AG08395 (cell line): ENCODE measurements at regions not wholly inside any gene's neighbourhood (a gene's known extent, or its start where the extent isn't known, plus 50 kb on each side); places are given as distances from the start of the nearest gene placed in this dataset.
A peak's percentile ranks its signal among the peaks of the same experiment; 100 is the strongest.
"Not testable (repeated sequence)": the region's sequence is repeated elsewhere in the genome, so short reads cannot be mapped to it uniquely, and the experiment has no call there.

Experiments
- DNase-seq: peaks from one replicate; pipeline ENCODE4 v3.0.0; 2012; ENCODE audit warnings: mixed read lengths, low spot score

DNA sequence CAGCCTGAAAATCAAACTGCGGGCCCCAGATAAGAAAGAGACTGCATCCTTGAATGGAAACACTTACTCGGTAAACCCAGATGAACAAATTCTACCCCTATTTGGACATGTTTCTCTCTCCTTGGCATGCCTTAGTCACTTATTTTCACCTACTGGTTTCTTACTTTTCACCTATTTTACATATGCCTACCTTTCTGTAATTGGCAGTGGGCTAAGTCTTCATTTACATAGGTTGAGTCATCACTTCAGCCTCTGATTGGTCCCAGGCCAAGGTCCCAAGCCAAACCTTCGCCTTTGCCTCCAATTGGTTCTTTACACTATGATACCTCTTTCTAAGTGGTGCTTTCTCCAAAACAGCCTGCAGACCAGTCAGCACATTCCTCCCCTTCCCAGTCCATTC, 111.3 kb downstream of the DYRK2 start:
- DNase-seq: no peak

DNA sequence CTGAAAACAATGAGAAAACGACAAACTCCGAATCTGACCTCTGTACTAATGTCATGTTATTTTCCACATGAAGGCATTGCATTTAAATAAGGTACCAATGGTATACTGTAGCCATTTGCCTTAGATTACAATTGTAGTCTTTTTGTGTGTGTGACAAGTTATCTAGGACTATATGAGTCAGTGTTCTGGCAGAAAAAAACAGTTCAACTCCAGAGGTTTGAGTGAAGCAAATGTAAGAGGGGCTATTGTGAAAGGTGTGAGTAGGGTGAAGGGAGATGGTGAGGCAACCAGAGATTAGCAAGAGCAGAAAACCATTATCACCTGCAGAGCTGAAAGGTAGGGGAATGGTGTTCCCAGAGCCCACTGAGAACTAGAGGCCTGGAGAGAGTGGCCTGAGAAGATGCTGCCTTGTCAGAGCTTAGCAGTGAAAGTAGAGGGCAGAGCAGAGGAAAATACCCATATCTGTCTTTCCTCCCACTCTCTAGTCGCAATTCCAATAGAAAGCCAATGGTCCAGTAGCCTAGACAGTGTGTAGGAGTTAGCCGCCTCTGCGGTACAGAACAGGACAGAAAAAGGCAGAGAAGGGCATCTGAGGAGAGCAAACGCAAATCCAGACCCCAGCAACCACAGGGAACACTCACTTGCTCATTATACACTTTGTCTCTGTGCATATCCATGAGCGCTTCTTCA, 112.2 kb downstream of the DYRK2 start:
- DNase-seq: no peak

DNA sequence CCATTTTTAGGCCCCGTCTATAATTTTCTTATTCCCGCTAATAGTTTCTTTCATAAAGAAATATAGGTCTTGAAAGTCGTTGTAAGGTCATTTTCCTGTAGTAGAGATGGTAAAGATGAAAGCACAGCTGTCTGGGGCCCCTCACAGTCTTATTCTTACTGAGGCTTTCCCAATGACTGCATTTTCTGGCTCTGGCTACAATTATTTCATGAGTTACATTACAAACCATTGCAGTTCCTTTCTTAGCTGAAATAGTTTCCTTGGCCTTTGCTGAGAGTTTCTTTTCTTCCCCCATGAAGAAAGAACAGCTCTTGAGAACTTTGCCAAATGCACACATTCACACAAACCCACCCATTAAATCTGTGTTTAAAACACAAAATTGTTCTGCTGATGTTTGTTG, 113.0 kb downstream of the DYRK2 start:
- DNase-seq: no peak

DNA sequence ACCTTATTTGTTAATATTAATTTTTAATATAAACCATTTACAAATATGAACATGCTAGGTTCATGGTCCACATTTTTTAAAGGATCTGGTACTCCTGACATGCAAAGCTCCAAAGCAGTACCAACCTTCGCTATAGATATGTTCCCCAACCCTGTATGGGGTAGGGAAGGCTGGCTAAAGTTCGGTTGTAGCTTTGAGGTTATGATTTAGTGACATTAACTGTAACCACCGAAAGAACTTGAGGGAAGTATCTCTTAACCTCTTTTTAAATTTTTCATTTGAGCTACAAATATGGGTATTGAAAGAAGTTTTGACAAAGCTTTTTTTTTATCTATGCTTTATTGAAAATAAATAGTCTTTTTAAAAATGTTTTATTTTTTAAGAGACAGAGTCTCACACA, 115.5 kb downstream of the DYRK2 start:
- DNase-seq: no peak

DNA sequence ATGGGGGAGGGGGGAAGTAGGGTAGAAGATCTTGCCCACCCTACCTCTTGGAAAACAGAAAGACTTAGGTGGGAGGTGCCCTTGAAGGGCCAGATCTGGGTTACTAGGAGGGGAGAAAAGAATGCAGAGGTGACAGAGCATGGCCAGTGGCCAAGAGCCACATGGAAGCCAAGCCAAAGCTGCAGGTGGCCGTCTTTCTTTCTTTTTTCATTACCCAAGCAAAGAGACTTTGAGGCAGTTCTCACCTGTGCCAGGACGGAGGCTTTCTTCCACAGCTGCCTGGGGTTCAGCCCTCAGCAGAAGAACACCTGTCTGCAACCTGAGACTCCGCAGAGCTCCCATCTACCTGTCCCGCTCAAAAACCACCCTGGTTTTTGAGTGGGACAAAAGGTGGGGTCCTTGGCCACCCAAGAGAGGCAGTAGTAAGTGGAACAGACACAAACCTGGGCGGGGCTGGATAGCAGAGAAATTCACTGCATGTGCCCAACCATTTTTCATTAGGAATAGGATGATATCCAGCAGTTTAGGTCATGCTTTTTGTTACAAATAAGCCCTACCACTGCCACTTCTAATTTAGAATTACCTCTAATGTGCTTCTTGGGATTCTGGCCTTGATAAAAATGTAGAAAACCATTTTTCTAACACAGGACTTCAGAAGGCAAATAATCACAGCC, 116.5 kb downstream of the DYRK2 start:
- DNase-seq: no peak

DNA sequence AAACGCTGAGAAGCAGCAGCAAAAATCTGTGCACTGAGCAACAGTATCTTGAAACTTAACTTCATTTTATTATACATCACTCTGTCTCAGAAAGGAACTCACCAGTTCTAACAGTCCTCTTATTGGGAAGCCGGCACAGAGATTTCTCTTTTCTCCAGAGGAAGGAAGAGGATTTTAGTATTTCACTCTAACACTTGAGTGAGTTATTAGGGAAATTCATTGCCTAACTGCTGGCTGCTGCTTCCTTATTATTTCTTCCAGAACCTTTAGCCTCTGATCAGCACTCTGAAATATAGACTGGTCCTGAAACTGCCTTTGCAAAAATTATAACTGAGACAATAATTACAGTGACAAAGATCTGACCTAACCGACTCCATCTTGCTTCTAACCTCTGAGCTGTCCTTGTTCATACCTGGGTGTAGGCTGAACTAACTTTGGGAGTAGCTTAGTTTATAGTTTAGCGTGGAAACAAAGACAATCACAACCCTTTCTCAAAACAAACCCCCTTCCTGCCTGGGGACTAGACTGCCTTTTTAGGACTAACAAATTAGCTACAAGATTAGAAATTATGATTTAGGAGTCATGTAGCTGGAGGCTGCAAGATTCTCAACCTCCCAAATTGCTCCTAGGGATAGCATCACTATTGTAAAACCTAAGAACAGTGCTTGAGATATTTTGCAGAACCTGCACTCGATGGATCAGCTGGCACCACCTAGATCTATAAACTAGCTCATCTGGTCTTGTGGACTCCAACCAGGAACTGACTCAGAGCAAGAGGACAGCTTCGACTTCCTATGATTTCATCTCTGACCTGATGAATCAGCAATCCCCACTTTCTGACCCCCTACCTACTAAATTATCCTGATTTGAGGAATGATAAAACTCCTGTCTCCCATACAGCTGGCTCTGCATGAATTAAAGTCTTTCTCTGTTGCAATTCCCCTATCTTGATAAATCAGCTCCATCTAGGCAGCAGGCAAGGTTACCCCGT, 117.5 kb downstream of the DYRK2 start:
- peak; percentile 38 for DNase-seq

DNA sequence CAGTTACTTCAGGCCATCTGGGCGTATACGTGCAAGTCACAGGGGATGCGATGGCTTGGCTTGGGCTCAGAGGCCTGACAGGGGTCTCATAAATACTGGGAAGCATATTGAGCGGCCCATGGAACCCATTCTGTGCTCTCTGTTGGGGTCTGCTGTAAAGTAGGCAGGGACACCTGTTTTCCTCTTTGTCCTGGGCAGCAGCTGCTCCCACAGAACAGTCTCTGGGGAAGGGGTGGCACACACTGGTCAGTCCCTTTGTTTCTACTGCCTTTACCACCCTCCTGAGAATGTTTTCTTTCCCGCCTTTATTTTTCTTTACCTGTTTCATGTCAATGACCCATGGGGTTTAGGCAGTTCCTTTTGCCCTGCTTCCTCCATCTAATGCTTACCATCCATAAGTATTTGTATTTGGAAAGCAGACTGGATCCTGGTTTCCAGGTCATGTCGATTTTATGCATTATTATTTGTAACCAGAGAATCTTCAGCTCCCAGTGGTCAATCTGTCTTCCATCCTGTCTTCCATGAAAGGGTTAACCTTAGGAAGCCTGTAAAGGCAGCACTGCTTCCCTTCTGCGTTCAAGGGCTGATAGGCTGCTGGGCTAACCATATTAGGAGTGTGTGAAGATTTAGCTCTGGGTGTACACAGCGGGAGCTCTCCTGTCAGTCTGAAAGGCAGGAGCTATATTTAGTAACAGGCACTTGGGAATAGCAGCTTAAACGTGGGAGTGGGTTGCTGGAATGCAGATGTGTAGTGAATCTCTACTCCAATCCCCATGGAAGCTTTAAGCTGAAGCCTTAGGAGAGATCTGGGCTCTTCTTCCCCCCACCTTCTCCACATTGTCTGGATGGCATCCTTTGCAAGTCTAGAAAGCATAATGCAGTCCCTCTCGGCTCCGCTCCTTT, 124.0 kb downstream of the DYRK2 start:
- peak; percentile 35 for DNase-seq

DNA sequence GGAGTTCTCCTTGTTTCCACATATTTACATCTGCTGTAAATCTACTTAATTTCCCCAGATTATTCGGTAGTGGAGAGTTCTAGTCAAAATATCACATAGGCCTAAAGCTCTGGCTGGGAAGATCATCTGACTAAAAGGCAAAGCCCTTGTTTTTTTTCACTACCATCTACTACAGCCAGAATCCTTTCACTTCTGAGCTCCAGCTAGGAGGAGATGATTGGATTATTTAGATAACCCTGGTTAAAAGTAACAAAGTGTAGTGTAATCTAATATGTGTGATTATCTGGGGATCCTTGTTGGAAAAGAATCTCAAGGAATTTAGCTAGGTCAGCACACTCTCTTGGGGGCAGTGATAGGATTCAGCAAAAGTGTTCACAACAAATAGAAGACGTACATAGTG, 125.4 kb downstream of the DYRK2 start:
- no peak for DNase-seq

DNA sequence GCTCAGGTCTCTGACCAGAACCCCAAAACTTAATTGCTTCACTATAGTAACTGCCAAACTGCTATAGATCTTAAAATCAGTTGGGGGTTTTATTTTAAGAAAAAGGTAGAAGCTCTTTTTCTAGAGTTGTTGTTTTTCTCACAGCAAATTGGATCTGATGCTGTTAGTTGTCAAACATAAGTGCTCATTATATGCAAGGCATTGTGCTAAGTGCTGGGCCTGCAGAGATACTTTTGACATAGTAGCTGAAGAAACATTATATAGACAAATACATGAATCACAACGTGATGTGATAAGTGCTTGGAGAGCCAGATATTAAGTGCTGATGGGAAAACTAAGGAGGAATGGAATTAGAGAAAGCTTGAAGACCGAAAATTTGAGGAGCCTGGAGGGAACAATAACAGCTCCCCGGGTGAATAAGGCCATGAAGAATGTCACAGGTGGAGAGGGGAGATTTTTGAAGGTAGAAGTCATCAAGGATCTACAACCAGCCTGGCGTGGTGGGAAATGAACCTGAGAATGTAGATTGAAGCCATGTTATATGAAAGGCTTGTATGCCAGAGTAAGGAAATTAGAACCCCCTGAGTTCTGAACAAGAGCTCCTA, 126.5 kb downstream of the DYRK2 start:
- no peak for DNase-seq

DNA sequence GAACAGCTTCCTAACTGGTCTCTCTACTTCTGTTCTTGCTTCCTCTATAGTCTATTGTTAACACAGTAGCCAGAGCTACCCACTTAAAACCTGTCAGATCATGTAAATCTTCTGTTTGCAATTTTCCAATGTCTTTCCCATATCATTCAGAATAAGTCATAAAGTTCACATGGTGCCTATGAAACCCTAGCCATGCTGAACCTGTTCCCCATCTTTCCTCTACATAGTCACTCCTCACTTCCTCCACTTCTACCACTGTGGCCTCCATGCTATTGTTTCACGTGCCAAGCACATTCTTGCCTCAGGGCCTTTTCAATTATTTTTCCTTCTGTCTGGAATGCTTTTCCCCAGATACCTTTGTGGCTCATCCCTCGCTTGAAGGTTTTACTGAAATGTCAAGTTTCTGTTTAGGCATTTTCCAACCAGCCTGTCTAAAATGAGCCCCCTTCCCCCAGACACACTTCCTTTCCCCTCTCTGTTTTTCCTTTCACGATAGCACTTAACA, 132.1 kb downstream of the DYRK2 start:
- DNase-seq: no peak

DNA sequence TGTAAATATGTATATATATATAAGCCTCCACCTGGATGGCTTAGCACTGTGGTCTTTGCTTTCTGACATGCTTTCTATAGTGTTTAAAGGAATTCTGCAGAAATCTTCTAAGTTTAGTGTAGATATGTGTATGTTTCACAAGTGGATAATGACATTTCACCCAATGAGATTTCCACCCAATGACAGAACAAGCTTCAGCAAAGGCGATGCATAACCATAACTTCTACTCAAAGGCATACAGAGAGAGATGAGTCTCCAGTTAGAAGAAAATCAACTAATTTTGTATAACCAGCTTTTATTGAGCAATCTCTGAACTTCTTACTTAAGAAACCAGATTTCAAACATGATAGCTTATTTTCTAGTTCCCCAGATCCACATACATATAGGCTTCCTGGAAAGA, 134.0 kb downstream of the DYRK2 start:
- no peak for DNase-seq

DNA sequence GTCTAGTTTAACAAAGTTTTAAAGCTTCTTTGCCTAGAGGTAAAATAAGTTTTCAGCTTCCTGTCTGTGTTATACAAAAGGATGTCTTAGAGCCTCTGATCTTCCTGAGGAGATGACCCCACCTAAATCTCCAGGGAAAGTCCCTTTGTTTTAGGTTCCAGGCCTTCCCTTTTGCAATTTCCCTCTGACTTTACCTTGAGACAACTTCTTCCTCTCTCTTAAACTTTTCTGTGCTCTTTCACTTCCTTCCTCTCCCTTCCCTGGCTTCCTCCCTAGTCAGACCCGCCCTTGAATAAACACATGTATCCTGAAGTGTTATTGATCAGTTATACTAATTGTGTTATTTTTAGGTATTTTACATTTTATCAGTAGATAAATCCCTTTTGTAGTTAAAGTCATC, 134.8 kb downstream of the DYRK2 start:
- DNase-seq: no peak

DNA sequence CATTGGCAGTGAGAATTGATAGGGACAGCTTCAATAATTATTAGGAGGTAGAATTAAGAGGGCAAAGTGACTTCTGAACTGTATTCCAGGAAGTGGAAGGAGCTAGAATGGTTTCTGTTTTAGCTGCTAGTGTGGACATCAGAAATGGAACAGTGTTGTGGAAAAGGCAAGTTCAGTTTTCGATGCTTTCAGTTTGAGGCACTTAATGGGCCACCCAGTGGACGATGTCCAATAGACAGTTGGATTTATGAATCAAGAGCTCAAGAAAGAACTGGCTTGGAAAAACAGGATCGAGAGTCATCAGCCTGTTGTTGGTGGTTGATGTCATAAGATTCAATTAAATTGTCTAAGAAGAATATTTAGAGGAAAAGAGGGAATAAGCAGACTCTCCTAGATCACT, 136.3 kb downstream of the DYRK2 start:
- DNase-seq: no peak

DNA sequence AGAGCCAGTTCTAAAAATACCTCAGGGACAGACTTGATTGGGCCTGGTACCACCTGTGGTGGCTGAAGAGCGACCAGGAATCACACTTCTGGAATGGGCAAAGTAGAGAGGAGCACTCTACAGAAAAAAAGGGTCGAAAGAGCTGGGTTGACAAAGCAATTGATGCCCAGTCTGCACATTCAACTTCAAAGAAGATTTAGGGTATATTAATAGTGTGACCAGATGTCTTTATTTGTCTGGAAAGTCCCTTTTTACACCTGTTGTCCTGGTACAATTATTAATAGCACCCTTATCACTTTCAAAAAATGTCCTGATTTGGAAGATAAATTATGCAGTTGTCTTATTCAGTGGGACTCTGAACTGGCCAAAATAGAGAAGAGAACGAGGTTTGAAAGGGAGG, 137.5 kb downstream of the DYRK2 start:
- no peak for DNase-seq

DNA sequence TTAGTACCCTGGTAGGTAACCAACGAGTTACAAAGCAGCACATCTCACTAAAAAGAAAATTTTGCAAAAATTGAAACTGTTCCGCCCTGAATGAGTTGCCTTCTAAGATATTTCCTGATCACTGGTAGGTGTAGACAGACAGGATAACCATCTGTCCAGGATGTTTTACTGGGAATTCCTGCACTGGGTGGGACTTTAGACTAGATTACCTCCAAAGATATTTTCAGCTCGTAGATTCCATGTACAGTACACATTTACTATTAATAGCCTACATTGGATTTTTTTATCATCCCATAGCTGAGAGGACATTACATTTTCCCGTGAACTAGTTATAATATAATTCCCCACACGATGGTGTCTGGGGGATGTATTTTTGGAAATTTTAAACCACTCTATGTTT, 139.6 kb downstream of the DYRK2 start:
- DNase-seq: no peak

DNA sequence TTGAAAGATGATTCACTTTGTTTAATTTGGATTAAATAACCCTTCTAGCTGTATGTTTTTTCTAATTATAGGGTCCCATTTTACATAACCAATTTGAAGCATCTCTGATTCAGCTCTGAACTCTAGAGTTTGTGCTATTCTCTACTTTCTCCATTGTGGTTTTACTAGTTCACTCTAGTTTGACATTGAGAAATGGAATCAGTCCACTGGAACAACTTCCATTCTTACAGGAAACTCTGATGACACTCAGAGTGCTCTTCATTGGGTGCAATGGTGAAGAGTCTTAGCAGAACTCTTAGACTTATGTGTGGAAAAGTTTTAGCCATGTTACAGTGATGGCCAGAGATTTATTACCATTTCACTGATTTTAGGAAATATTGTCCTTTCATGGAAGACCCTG, 140.7 kb downstream of the DYRK2 start:
- no peak for DNase-seq

DNA sequence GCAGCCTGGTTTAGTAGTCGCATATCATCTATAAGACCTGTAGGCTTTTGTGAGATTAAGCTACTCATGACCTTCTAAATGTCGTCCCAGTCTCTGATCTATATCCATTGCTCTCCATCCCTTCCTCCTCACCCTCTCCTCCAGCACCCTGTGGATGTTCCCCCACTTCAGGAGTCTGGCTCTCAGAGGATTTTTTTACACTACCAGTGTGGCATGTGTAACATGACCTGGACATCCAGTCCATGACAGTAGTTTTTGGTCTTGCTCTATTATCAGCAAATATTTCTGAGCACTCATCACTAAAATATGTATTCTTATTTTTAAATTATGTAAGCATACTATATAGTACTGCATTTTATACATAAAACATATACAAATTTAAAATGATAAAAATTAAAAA, 142.1 kb downstream of the DYRK2 start:
- DNase-seq: no peak

DNA sequence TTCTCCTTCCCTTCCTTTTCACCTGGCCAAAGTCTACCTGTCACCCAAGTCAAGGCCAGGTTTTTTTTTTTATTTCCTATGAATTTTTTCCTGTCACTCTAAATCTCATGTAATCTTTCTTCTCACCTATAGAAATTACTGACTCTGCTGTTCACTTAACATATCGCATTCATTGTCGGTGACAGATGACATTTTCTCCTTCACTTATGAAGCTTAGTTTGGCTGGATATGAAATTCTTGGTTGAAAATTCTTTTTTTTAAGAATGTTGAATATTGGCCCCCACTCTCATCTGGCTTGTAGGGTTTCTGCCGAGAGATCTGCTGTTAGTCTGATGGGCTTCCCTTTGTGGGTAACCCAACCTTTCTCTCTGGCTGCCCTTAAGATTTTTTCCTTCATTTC, 142.8 kb downstream of the DYRK2 start:
- DNase-seq: not testable (repeated sequence)

DNA sequence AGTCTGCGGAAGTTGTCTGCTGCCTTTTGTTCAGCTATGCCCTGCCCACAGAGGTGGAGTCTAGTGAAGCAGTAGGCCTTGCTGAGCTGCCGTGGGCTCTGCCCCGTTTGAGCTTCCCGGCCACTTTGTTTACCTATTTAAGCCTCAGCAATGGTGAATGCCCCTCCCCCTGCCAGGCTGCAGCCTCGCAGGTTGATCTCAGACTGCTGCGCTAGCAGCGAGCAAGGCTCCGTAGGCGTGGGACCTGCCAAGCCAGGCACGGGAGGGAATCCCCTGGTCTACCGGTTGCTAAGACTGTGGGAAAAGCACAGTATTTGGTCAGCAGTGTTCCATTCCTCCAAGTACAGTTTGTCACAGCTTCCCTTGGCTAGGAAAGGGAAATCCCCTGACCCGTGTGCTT, 143.6 kb downstream of the DYRK2 start:
- DNase-seq: no peak

DNA sequence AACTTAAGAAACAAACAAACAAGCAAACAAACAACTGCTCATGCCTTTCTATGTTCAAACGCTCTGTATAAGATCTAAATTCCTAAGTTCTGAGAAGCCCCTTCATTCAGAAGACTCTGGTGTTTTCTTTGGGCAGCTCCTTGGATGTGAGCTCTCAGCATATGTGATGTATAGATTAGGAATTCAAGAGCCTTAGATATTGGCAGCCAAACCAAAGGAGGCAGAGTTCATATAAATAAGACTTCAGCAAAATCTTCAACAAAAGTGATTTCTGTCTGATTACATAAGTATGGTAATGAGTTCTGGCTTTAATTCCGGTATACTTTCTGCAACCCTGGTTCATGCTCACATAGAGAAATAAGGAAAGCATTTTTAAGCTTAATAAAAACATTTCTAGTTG, 145.6 kb downstream of the DYRK2 start:
- no peak for DNase-seq

DNA sequence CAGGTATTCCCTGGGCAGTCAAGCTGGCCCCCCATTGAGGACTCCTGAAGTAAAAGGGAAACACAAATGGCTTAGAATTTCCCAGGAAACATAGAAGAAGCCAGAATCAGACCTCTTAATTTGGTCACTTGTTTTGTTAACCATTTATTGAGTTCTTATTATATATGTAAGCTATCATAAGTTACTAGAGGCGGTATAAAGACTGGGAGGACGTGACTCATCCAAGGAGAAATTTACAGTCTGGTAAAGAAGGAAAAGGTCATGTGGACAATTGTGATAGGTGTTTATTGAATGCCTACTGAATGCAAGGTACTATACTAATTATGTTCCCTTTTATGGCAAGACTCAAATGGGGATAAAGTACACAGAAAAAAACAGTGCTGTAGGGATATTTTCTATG, 146.7 kb downstream of the DYRK2 start:
- DNase-seq: no peak
